Stimulated activated CD4-positive, alpha-beta T cell treated with anti-CD3 and anti-CD28 coated beads, Interleukin-4, amount 100 ng/mL, for 24 hours (primary cell): ENCODE measurements at regions not wholly inside any gene's neighbourhood (a gene's known extent, or its start where the extent isn't known, plus 50 kb on each side); places are given as distances from the start of the nearest gene placed in this dataset.

Experiments
- DNase-seq: peaks from one replicate; pipeline ENCODE4 v3.0.0-alpha.2; 2020

DNA sequence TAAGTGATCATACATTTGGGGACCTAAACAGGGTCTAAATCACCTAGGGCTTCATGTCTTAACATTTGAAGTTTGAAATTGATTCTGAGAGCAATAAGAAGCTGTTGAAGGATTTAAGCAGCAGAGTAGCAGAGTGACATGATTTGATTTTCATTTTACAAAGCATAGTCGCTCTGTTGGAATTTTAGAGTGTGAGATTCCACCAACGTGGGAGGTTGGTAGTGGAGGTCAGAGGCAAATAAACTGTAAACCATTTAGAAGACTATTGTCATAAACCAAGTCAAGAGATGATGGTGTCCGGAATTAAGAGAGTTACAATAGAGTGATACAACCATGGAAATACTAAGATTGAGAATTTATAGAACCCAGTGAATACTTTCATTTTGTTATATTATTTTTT, 52.7 kb upstream of the ZDHHC17 start:
- no peak for DNase-seq

DNA sequence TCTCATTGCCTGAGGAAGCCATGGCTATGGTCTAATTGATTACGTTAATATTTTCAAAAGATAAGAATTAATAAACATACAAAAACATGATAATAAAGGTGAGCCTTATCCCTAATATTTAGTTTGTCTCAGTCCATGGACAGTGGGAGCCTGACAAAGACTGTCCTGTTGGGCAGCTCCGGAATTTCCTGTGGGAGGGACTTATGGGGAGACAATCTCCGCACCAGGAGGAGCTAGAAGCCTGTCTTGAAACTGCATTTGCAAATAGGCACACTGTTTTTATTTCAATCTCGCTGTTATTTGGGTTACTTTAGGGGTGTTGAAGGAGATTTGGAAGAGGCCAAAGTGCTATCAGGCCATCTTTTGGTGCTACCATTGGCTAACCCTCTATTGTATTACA, 50.8 kb upstream of the ZDHHC17 start:
- no peak for DNase-seq

DNA sequence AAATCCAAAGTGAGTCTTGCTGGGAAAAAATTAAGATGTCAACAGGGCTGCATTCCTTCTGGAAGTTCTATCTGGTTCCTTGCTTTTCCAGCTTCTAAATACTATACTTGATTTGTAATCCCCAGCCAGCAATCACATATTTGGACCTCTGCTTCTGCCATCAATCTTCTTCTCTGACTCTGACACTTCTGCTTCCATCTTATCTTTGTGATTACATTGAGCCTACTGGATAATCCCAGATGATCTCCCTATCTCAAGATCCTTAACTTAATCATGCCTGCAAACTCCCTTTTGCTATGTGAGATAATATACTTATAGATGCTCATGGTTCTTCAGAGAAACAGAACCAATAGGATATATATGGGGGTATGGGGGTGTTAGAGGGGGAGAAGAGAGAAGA, 49.9 kb upstream of the ZDHHC17 start:
- no peak for DNase-seq
